Nephron progenitor cell (in vitro differentiated cells): ENCODE measurements at regions not wholly inside any gene's neighbourhood (a gene's known extent, or its start where the extent isn't known, plus 50 kb on each side); places are given as distances from the start of the nearest gene placed in this dataset.

Source experiments
- DNase-seq: peaks from one replicate; pipeline ENCODE4 v3.0.0; 2021
- H3K27ac Mint-ChIP-seq: 2 replicates; pipeline ENCODE4 v1.8.0; 2021; ENCODE audit warnings: mild to moderate bottlenecking, moderate library complexity, mixed read lengths
- H3K27me3 Mint-ChIP-seq: 2 replicates; pipeline ENCODE4 v1.8.0; 2021; ENCODE audit warnings: mild to moderate bottlenecking, low read depth, mixed read lengths; ENCODE audit not compliant: poor library complexity
- H3K36me3 Mint-ChIP-seq: 2 replicates; pipeline ENCODE4 v1.8.0; 2021; ENCODE audit warnings: low read depth, mixed read lengths
- H3K4me1 Mint-ChIP-seq: 2 replicates; pipeline ENCODE4 v1.8.0; 2021; ENCODE audit warnings: mixed read lengths
- H3K4me3 Mint-ChIP-seq: 2 replicates; pipeline ENCODE4 v1.8.0; 2021; ENCODE audit warnings: mild to moderate bottlenecking, moderate library complexity, mixed read lengths
- H3K9me3 Mint-ChIP-seq: 2 replicates; pipeline ENCODE4 v1.8.0; 2021; ENCODE audit warnings: mild to moderate bottlenecking, moderate library complexity, mixed read lengths
- TF ChIP-seq, protein P1 (sequence below): fragments of 200-600 bp; sonication (generic); IDR thresholded peaks from 2 replicates; pipeline ENCODE4 v1.5.0; 2021; ENCODE audit warnings: antibody characterized with exemption

DNA sequence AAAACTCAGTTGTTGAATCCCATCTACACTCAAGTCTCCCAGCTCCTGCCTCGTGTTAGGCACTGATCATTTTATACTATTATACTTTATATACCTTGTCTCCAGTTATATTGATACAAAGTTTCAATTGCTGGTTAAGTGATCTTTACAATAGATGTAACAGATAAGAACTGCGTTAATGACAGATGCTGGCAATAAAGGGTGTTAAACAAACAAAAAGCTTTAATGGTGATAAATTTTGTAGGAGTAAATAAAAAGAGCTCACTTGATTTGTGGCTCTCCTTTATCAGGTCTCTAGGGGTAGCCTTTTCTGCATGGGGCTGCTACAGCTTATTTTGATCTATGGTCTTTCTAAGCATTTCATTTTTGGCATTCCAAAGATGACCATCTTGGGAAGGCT lies 106.9 kb upstream of the GAREM1 start:
- no peaks in the 10 kb centered on the region for H3K9me3 Mint-ChIP-seq
- TF ChIP-seq, protein P1, sequence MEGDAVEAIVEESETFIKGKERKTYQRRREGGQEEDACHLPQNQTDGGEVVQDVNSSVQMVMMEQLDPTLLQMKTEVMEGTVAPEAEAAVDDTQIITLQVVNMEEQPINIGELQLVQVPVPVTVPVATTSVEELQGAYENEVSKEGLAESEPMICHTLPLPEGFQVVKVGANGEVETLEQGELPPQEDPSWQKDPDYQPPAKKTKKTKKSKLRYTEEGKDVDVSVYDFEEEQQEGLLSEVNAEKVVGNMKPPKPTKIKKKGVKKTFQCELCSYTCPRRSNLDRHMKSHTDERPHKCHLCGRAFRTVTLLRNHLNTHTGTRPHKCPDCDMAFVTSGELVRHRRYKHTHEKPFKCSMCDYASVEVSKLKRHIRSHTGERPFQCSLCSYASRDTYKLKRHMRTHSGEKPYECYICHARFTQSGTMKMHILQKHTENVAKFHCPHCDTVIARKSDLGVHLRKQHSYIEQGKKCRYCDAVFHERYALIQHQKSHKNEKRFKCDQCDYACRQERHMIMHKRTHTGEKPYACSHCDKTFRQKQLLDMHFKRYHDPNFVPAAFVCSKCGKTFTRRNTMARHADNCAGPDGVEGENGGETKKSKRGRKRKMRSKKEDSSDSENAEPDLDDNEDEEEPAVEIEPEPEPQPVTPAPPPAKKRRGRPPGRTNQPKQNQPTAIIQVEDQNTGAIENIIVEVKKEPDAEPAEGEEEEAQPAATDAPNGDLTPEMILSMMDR = no peak
- no peak for DNase-seq
- peaks cover 2% of the 10 kb centered on the region for H3K27me3 Mint-ChIP-seq
- H3K4me1 Mint-ChIP-seq = peaks cover 13% of the 10 kb centered on the region
- H3K36me3 Mint-ChIP-seq = peaks cover 8% of the 10 kb centered on the region
- no peak overlapping the region for H3K4me3 Mint-ChIP-seq
- no peak overlapping the region for H3K27ac Mint-ChIP-seq

DNA sequence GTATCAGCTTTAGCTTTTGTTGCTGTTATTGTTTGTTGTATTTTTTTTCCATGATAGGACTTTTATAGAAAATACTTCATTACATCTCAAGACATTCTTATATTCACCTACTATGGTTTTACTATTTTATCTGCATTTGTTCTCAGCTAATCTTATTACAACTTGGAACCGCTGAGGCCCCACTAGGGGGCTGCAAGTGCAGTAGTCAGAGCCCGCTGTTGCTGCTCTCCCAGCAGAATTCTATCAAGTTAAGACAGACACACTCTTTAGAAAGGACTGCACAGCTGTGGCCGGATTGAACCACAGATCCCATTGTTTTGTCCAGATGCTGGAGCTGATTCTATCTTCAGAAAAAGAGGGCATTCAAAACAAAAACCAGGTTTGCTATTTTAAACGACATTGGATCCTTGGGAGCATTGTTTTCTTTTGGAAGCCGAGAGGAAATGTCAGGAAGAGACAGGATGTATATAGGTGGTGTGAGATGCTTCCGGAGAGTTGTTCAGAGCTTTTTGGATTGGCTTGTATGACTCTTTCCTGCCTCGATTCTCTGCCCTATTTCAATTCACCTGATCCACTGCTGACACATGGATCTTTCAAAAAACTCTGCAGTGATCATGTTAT lies 105.7 kb upstream of the GAREM1 start:
- Mint-ChIP-seq H3K27me3 (peaks cover 2% of the 10 kb centered on the region), H3K4me3 (no peak overlapping the region), H3K36me3 (peaks cover 8% of the 10 kb centered on the region), H3K27ac (no peak overlapping the region), H3K4me1 (peaks cover 14% of the 10 kb centered on the region), H3K9me3 (no peaks in the 10 kb centered on the region)
- TF ChIP-seq, protein P1 = peak; percentile 46
- DNase-seq = peak; percentile 37

DNA sequence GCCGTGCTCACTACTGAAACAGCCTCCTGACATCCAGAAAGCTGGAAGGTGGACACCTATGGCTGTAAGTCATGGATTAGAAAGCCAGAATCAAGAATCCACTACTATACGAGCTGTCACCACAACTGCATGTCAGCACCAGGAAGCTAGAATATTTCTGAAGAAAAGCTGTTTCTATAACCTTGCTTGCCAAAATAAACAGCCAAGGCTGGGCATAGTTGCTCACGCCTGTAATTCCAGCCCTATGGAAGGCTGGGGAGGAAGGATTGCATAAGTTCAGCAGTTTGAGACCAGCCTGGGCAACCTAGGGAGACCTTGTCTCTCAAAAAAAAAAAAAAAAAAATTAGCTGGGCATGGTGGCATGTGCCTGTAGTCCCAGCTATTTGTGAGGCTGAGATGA lies 96.3 kb upstream of the GAREM1 start:
- Mint-ChIP-seq H3K27me3 (no peaks in the 10 kb centered on the region), H3K4me3 (no peak overlapping the region), H3K4me1 (no peaks in the 10 kb centered on the region), H3K36me3 (peaks cover 5% of the 10 kb centered on the region), H3K27ac (no peak overlapping the region), H3K9me3 (peaks cover 20% of the 10 kb centered on the region)
- no peak for DNase-seq
- TF ChIP-seq, protein P1 = no peak

DNA sequence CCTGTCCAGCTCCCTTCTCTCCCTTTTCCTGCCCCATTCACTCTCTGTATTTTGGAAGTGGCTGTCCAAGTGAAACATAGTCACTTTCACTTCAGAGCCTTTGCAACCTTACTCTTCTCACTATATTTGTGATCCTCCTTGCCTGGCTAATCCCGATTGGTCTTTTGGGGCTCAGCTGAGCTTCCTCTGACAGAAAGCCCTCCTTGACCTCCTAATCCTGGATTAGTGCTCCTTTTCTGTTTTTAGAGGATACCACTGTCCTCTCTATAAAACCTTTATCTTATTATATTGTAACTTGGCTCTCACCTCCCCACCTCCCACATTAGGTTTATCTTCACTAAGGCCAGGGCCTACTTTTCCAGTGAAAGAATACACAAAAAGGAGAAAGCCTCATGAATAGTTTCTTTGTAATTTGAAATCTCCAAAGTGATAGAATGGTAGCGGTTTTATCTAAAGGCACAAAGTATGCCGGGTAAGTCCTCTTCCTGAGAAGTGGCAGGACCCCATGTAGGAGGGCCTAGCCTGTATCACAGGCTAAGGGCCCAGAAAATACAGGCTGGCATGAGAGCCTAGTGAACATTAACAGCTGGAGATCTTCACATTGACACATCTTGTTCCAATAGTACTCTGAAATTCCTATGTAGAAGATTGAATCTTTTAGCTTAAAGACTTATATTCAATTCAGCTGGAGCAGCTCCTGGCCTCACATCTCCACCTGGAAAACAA lies 83.1 kb upstream of the GAREM1 start:
- H3K9me3 Mint-ChIP-seq = peaks cover 4% of the 10 kb centered on the region
- no peak for DNase-seq
- no peak overlapping the region for H3K4me3 Mint-ChIP-seq
- peak overlapping the region; percentile 5 for H3K27ac Mint-ChIP-seq
- peaks cover 30% of the 10 kb centered on the region for H3K4me1 Mint-ChIP-seq
- H3K36me3 Mint-ChIP-seq = no peaks in the 10 kb centered on the region
- TF ChIP-seq, protein P1 = no peak
- H3K27me3 Mint-ChIP-seq = peaks cover 4% of the 10 kb centered on the region

DNA sequence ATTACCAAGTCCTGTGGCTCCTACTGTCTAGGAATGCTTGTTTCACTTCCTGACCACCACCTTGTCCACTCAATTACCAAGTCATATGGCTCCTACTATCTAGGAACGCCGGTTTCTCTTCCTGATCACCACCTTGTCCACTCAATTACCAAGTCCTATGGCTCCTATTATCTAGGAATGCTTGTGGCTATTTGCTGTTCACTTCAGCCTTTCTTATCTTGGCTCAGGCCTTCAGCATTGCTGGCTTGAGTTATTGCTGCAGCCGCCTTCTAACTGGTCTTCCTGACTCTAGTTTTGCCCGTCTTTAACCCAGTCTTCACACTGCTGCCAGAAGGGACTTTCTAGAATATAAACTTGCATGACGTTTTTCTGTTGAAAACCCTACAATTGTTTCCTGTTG lies 82.5 kb upstream of the GAREM1 start:
- Mint-ChIP-seq H3K27ac (peak overlapping the region; percentile 5), H3K4me3 (no peak overlapping the region), H3K36me3 (no peaks in the 10 kb centered on the region), H3K9me3 (peaks cover 4% of the 10 kb centered on the region), H3K4me1 (peaks cover 37% of the 10 kb centered on the region), H3K27me3 (peaks cover 4% of the 10 kb centered on the region)
- TF ChIP-seq, protein P1 = no peak
- DNase-seq = no peak
